Type B pancreatic cell (in vitro differentiated cells): ENCODE measurements at regions not wholly inside any gene's neighbourhood (a gene's known extent, or its start where the extent isn't known, plus 50 kb on each side); places are given as distances from the start of the nearest gene placed in this dataset.

Experiments used
- DNase-seq: peaks from one replicate; pipeline ENCODE4 v3.0.0; 2021; ENCODE audit warnings: mixed read lengths; ENCODE audit not compliant: unreplicated experiment; ENCODE audit errors: extremely low spot score
- H3K27ac Mint-ChIP-seq: 2 replicates; pipeline ENCODE4 v1.8.0; 2021; ENCODE audit warnings: mild to moderate bottlenecking, mixed read lengths
- H3K27me3 Mint-ChIP-seq: 2 replicates; pipeline ENCODE4 v1.8.0; 2021; ENCODE audit warnings: mixed read lengths
- H3K36me3 Mint-ChIP-seq: 2 replicates; pipeline ENCODE4 v1.8.0; 2021; ENCODE audit warnings: mixed read lengths
- H3K4me1 Mint-ChIP-seq: one replicate; pipeline ENCODE4 v1.8.0; 2021; ENCODE audit warnings: mixed read lengths; ENCODE audit not compliant: unreplicated experiment
- H3K4me3 Mint-ChIP-seq: 2 replicates; pipeline ENCODE4 v1.8.0; 2021; ENCODE audit warnings: mild to moderate bottlenecking, mixed read lengths
- H3K9me3 Mint-ChIP-seq: 2 replicates; pipeline ENCODE4 v1.8.0; 2021; ENCODE audit warnings: mixed read lengths
- CTCF ChIP-seq: fragments of 200-600 bp; sonication (generic); conservative IDR thresholded peaks from 2 replicates; pipeline ENCODE4 v1.5.0; 2021; ENCODE audit warnings: antibody characterized with exemption, mild to moderate bottlenecking

- H3K27ac Mint-ChIP-seq, result no peak overlapping the region
- peaks cover 12% of the 10 kb centered on the region for H3K27me3 Mint-ChIP-seq
- H3K9me3 Mint-ChIP-seq, result no peaks in the 10 kb centered on the region
- H3K4me3 Mint-ChIP-seq, result no peak overlapping the region
- no peaks in the 10 kb centered on the region for H3K36me3 Mint-ChIP-seq
- DNase-seq, result no peak
- TF ChIP-seq CTCF, result no peak
- no peaks in the 10 kb centered on the region for H3K4me1 Mint-ChIP-seq
Measured at GRCh38 chr3:153830552-153830951, 290.6 kb upstream of the ARHGEF26 start.

- no peak for DNase-seq
- Mint-ChIP-seq H3K4me3 (no peak overlapping the region), H3K9me3 (no peaks in the 10 kb centered on the region), H3K36me3 (no peaks in the 10 kb centered on the region), H3K4me1 (no peaks in the 10 kb centered on the region), H3K27ac (no peak overlapping the region), H3K27me3 (no peaks in the 10 kb centered on the region)
- peak; percentile 14 for TF ChIP-seq CTCF
Measured at GRCh38 chr3:153835540-153835939, 285.6 kb upstream of the ARHGEF26 start.

GRCh38 chr3:153840487-153840886, 280.7 kb upstream of the ARHGEF26 start:
- H3K9me3 Mint-ChIP-seq, result no peaks in the 10 kb centered on the region
- no peaks in the 10 kb centered on the region for H3K27me3 Mint-ChIP-seq
- H3K36me3 Mint-ChIP-seq, result no peaks in the 10 kb centered on the region
- no peak overlapping the region for H3K27ac Mint-ChIP-seq
- H3K4me1 Mint-ChIP-seq, result no peaks in the 10 kb centered on the region
- DNase-seq, result no peak
- no peak for TF ChIP-seq CTCF
- no peak overlapping the region for H3K4me3 Mint-ChIP-seq

GRCh38 chr3:153843994-153844393, 277.2 kb upstream of the ARHGEF26 start:
- Mint-ChIP-seq H3K4me3 (no peak overlapping the region), H3K27me3 (peaks cover 3% of the 10 kb centered on the region), H3K36me3 (no peaks in the 10 kb centered on the region), H3K27ac (no peak overlapping the region), H3K9me3 (no peaks in the 10 kb centered on the region), H3K4me1 (no peaks in the 10 kb centered on the region)
- no peak for DNase-seq
- TF ChIP-seq CTCF, result no peak

GRCh38 chr3:153845311-153845710, 275.9 kb upstream of the ARHGEF26 start:
- Mint-ChIP-seq H3K4me1 (no peaks in the 10 kb centered on the region), H3K4me3 (no peak overlapping the region), H3K36me3 (no peaks in the 10 kb centered on the region), H3K27ac (no peak overlapping the region), H3K27me3 (peaks cover 3% of the 10 kb centered on the region), H3K9me3 (no peaks in the 10 kb centered on the region)
- no peak for TF ChIP-seq CTCF
- DNase-seq, result no peak

- TF ChIP-seq CTCF, result no peak
- no peak for DNase-seq
- Mint-ChIP-seq H3K4me1 (no peaks in the 10 kb centered on the region), H3K4me3 (no peak overlapping the region), H3K9me3 (no peaks in the 10 kb centered on the region), H3K36me3 (no peaks in the 10 kb centered on the region), H3K27ac (no peak overlapping the region), H3K27me3 (peaks cover 3% of the 10 kb centered on the region)
Measured at GRCh38 chr3:153848702-153849101, 272.5 kb upstream of the ARHGEF26 start.
